Activated CD4-positive, CD25-positive, alpha-beta regulatory T cell treated with anti-CD3 and anti-CD28 coated beads, Interleukin-2, amount 50 U/mL, for 16 hours (primary cell): ENCODE measurements at regions not wholly inside any gene's neighbourhood (a gene's known extent, or its start where the extent isn't known, plus 50 kb on each side); places are given as distances from the start of the nearest gene placed in this dataset.
"Not testable (repeated sequence)": the region's sequence is repeated elsewhere in the genome, so short reads cannot be mapped to it uniquely, and the experiment has no call there.

Experiments
- DNase-seq: peaks from one replicate; pipeline ENCODE4 v3.0.0-alpha.2; 2020; ENCODE audit warnings: low read depth, low spot score

- DNase-seq: not testable (repeated sequence)
Observed at GRCh38 chr9:62874745-62875599, 1685.1 kb downstream of the SPATA31A7 start.

GRCh38 chr9:62877552-62877951 is 1687.7 kb downstream of the SPATA31A7 start:
- not testable (repeated sequence) for DNase-seq

- DNase-seq: not testable (repeated sequence)
Observed at GRCh38 chr9:62877987-62878386, 1688.2 kb downstream of the SPATA31A7 start.

DNA sequence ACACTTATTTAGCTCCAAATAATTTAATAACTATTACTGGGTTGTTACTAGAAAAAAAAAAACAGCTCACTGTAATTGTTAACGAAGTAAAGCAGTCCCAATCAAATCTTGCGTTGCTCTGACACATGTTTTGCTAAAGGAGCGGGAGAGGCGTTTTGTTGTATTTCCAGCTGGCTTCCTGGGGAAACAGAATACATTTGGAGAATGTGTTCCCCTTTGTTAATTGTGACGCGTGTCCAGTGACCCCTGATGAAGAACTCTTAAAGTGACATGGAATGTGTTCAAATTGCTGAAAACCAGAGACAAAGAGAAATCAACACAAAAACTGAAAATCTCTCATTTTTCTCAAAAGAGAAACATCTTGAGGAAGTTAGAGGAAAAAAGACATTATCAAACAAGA is 1690.6 kb downstream of the SPATA31A7 start:
- not testable (repeated sequence) for DNase-seq

- DNase-seq: not testable (repeated sequence)
Observed at GRCh38 chr9:62880971-62881370, 1691.1 kb downstream of the SPATA31A7 start.

DNA sequence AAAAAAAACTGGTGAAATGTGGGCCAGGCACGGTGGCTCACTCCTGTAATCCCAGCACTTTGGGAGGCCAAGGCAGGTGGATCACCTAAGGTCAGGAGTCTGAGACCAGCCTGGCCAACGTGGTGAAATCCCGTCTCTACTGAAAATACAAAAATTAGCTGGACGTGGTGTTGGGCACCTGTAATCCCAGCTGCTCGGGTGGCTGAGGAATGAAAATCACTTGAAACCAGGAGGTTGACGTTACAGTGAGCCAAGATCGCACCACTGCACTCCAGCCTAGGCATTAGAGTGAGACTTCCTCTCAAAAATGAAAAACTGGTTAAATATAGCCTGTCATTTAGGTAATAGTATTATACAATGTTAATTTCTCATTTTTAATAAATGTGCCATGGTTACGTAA is 1692.0 kb downstream of the SPATA31A7 start:
- not testable (repeated sequence) for DNase-seq

- not testable (repeated sequence) for DNase-seq
Observed at GRCh38 chr9:62882717-62883116, 1692.9 kb downstream of the SPATA31A7 start.

DNA sequence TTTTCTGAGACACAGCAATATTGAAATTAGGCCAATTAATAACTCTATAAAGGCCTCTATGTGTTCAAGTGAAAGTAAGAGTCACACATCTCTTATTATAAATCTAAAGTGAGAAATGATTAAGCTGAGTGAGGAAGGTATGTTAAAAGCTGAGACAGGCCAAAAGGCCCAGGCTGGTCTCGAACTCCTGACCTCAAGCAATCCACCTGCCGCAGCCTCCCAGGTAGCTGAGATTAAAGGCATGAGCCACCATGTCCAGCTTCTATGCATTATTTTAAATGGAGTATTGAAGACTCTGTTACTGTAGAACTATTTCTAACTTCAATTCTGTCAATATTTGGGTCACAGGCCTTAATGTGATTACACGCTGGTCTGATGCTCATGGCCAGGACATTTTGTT is 1706.9 kb downstream of the SPATA31A7 start:
- not testable (repeated sequence) for DNase-seq

DNA sequence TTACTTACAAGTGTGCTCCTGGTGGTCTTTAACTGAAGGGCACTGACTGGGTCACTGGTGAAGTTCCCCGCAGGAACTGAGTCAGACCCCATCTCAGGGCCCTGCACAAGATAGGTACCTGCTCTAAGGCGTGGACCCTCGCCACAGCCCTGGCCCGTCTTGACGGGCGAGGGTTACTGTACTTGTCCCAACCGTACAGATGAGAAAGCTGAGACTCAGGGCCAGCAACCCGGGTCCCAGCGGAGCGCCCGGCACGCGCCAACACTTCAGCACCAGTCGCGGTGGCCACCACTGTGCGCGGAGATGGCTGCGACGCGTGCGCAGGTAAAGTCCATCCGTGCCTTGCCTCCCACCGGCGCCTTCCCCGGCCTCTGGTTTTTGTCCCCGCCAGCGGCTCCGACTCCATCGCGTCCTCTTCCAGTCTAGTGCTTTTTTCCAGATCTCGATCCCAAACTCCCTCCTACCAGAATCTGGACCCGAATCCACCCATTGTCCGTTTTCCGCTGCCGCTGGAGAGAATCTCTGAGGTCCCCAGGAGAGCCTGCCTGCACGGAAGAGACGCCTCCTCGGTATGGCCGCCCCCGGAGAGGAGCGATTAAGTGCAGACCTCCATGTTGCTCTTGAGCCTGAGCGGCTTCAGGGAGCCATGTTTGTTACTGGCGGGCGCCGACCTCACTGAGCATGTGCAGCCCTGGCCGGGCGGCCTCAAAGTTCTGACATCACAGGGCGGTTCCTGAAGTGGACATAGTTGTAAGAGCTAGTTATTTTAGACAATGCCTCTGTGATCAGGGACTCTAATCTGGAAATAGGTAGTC is 1707.8 kb downstream of the SPATA31A7 start:
- peak; percentile 24 for DNase-seq

GRCh38 chr9:62899666-62900065 is 1709.8 kb downstream of the SPATA31A7 start:
- not testable (repeated sequence) for DNase-seq

DNA sequence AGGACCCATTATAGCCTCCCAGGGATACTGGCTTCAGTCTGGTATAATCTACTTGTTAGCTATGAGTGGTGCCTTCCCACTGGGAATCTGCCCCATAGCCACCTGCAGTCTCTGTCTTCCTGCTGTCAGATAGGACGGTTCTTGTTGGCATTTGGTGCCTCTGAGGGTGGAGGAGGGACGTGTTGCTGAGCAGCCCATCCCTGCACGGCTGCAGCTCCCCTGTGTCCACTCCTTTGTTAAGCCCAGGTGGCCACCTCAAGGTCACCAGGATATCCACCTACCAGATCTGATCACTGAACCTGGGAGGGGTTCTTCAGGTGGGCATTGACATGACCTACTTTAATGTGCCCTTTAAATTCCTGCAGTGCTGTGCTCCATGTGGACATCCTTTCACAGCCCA is 1714.2 kb downstream of the SPATA31A7 start:
- not testable (repeated sequence) for DNase-seq

DNA sequence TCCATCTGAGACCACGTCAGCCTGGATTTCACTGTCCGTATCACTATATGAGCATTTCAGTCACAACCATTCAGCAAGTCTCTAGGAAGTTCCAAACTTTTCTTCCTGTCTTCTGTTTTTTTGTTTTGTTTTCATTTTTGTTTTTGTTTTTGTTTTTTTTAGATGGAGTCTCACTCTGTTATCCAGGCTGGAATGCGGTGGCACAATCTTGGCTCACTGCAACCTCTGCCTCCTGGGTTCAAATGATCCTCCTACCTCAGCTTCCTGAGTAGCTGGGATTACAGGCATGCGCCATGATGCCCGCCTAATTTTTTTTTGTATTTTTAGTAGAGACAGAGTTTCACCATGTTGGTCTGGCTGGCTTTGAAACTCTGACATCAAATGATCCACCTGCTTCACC is 1715.9 kb downstream of the SPATA31A7 start:
- not testable (repeated sequence) for DNase-seq

- not testable (repeated sequence) for DNase-seq
Observed at GRCh38 chr9:62907866-62908265, 1718.0 kb downstream of the SPATA31A7 start.

DNA sequence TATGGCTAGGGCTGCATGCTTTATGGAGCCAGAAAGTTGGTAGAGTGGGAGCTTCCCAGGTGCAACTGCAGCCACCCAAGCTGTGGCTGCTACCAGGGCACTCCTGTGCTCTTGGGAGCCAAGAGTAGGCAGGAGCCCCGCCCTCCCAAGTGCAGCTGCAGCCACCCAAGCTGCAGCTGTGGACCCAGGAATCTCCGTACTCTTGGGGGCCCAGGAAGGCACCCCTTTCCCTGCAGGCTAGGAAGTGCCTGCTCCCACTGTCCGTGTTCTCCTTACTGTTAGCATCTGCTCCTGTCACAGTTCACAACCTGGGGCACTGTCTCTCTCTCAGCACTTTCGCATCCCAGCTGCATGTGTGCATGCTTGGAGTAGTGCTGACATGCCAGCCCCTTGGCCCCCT is 1718.4 kb downstream of the SPATA31A7 start:
- not testable (repeated sequence) for DNase-seq

DNA sequence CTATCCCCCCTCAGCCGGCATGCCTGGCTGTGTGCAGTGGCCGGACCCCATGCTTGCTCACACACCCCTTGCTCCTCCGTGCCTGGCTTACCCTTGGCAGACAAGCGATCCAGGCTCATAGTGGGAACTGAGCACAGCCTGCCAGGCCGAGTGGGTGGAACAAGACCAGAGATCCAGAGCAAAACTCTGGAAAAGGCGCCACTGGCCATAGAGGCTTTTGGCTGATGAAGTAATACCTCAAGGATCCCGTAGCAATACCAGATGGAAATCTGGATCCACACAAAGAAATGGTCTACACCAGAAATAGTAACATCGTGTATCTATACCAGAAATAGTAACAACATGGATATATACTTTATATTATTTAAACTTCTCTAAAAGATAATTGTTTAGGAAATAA is 1719.6 kb downstream of the SPATA31A7 start:
- not testable (repeated sequence) for DNase-seq

- not testable (repeated sequence) for DNase-seq
Observed at GRCh38 chr9:62912278-62912677, 1722.4 kb downstream of the SPATA31A7 start.

GRCh38 chr9:62915168-62915567 is 1725.3 kb downstream of the SPATA31A7 start:
- DNase-seq: not testable (repeated sequence)

DNA sequence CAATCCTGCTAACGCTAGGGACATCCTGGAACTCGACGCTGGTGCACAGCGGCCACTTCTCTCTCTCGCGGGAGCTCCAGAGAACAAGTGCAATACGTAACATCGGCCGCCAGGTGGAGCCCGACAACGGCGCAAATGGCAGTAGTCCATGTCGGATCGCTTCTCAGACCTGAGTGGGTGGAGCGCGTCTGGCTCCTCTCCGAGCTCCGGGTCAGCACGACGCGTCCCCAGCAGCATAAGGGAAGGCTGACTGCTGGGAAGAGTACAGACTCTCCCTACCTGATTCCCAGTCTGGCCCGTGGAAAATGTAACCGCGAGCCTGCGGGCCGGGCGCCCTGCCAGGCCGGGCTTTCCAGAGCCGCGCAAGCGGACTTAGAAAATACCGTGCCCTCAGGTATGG is 1725.8 kb downstream of the SPATA31A7 start:
- not testable (repeated sequence) for DNase-seq

DNA sequence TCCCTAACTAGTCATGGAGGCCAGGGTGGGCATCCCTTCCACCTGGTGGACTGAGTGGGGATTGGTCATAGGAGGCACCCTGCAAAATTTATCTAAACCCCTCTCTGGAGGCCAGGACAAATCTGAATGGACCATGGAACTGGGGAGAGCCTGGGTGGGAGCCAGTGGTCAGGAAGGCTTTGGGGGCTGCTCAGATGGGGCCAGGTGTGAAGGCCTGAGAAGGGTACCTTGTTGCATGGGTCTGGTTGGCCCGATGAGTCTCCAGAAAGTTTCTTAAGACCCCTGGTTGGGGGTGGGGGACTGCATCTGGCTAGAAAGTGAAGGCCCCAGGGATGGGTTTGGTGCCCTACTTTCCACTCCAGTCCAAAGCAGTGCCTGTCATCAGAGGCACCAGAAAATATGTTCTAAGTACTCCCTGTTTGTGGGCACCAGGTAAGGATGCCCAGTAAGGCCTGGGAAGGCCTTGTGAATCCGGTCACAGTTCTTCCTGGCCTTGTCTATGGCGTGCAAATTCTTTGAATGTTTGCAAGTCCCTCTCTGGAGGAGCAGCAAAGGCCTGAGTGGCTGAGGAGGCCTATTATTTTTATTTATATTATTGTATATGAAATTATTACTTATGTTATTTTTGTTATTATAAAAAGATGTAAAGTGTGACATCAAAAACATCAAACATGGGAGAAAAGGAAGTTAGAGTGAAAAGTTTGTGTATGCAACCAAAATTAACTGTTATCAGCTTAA is 1729.0 kb downstream of the SPATA31A7 start:
- DNase-seq: not testable (repeated sequence)

- DNase-seq: not testable (repeated sequence)
Observed at GRCh38 chr9:62931484-62931883, 1741.6 kb downstream of the SPATA31A7 start.

DNA sequence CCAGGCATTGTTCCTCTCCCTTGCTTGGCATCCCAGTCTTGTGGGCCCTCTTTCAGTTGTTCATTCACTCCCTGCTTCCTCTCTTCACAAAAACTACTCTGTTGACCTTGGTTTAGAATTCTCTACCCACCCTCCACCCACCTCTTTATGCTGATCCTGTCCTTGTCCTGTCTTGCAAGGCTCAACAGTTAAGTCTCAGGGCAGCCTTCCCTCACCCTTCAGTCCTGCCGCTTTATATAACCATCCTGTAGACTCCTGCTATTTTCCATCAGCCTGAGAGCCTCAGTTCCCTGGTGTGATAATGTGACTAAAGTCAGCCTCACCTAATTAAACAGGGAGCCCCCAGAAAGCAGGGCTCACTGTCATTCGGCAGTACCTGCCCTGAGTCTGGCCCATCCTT is 1763.0 kb downstream of the SPATA31A7 start:
- DNase-seq: not testable (repeated sequence)
